ENCODE measurements at regions not wholly inside any gene's neighbourhood (a gene's known extent, or its start where the extent isn't known, plus 50 kb on each side); places are given as distances from the start of the nearest gene placed in this dataset.

GRCh38 chr5:167254132-167254531, 1037.3 kb upstream of the WWC1 start:
- peaks cover 21% of the 10 kb centered on the region for H3K4me1 Mint-ChIP-seq
- H3K27ac Mint-ChIP-seq, result no peak overlapping the region
- ChIA-PET POLR2A (no interaction called here), CTCF (interaction anchor here (0.6 to 2.2 kb wide), 3 partner anchors 9 to 872 kb away, joined by 3 to 9 read pairs (median 3); no protein-coding TSS in a partner anchor)
- H3K27me3 Mint-ChIP-seq (ENCODE audit: low read depth), result no peaks in the 10 kb centered on the region
- DNase-seq (ENCODE audit: low spot score), result no peak
- H3K4me3 Mint-ChIP-seq, result no peak overlapping the region
- H3K36me3 Mint-ChIP-seq, result no peaks in the 10 kb centered on the region
- no peaks in the 10 kb centered on the region for H3K9me3 Mint-ChIP-seq
- ATAC-seq, result peak; percentile 69
- TF ChIP-seq CREB1 (CRISPR knock-in tag; IDR thresholded peaks at IDR 0.05) (no peak), ZNF423 (CRISPR knock-in tag; IDR thresholded peaks at IDR 0.05) (peak; percentile 13; the same call in 1 of the 2 replicates)

- DNase-seq (ENCODE audit: low spot score), result no peak
- ATAC-seq, result no peak
- peak overlapping the region; percentile 73; the same call in 1 of the 2 replicates for H3K27ac Mint-ChIP-seq
- TF ChIP-seq JAZF1 (CRISPR knock-in tag; IDR thresholded peaks at IDR 0.05) (no peak), NFE2L1 (CRISPR knock-in tag; IDR thresholded peaks at IDR 0.05) (no peak), JUN (CRISPR knock-in tag; IDR thresholded peaks at IDR 0.05) (no peak), TEAD4 (CRISPR knock-in tag; IDR thresholded peaks at IDR 0.05) (no peak), ELF4 (CRISPR knock-in tag; IDR thresholded peaks at IDR 0.05; ENCODE audit: low read depth) (no peak), GTF2I (CRISPR knock-in tag; conservative IDR thresholded peaks at IDR 0.05) (no peak), E2F1 (CRISPR knock-in tag; IDR thresholded peaks at IDR 0.05) (no peak), OVOL2 (CRISPR knock-in tag; IDR thresholded peaks at IDR 0.05; ENCODE audit: borderline replicate concordance) (no peak), GRHL2 (CRISPR knock-in tag; IDR thresholded peaks at IDR 0.05; ENCODE audit: insufficient replicate concordance, severe bottlenecking) (no peak), RELA (CRISPR knock-in tag; IDR thresholded peaks at IDR 0.05; ENCODE audit: borderline replicate concordance) (no peak), ZNF425 (CRISPR knock-in tag; conservative IDR thresholded peaks at IDR 0.05) (no peak), ZNF317 (CRISPR knock-in tag; IDR thresholded peaks at IDR 0.05; ENCODE audit: borderline replicate concordance, low read depth) (no peak), ZNF423 (CRISPR knock-in tag; IDR thresholded peaks at IDR 0.05) (no peak), ZNF138 (CRISPR knock-in tag; conservative IDR thresholded peaks at IDR 0.05) (no peak), USF2 (CRISPR knock-in tag; IDR thresholded peaks at IDR 0.05) (no peak)
- TF ChIP-seq, protein P1, sequence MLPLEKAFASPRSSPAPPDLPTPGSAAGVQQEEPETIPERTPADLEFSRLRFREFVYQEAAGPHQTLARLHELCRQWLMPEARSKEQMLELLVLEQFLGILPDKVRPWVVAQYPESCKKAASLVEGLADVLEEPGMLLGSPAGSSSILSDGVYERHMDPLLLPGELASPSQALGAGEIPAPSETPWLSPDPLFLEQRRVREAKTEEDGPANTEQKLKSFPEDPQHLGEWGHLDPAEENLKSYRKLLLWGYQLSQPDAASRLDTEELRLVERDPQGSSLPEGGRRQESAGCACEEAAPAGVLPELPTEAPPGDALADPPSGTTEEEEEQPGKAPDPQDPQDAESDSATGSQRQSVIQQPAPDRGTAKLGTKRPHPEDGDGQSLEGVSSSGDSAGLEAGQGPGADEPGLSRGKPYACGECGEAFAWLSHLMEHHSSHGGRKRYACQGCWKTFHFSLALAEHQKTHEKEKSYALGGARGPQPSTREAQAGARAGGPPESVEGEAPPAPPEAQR (CRISPR knock-in tag; IDR thresholded peaks at IDR 0.05), result no peak
- TF ChIP-seq, protein P2, sequence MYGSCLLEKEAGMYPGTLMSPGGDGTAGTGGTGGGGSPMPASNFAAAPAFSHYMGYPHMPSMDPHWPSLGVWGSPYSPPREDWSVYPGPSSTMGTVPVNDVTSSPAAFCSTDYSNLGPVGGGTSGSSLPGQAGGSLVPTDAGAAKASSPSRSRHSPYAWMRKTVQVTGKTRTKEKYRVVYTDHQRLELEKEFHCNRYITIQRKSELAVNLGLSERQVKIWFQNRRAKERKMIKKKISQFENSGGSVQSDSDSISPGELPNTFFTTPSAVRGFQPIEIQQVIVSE (CRISPR knock-in tag; IDR thresholded peaks at IDR 0.05; ENCODE audit: borderline replicate concordance), result no peak
- TF ChIP-seq, protein P3, sequence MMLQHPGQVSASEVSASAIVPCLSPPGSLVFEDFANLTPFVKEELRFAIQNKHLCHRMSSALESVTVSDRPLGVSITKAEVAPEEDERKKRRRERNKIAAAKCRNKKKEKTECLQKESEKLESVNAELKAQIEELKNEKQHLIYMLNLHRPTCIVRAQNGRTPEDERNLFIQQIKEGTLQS (CRISPR knock-in tag; conservative IDR thresholded peaks at IDR 0.05), result no peak
- TF ChIP-seq, protein P4, sequence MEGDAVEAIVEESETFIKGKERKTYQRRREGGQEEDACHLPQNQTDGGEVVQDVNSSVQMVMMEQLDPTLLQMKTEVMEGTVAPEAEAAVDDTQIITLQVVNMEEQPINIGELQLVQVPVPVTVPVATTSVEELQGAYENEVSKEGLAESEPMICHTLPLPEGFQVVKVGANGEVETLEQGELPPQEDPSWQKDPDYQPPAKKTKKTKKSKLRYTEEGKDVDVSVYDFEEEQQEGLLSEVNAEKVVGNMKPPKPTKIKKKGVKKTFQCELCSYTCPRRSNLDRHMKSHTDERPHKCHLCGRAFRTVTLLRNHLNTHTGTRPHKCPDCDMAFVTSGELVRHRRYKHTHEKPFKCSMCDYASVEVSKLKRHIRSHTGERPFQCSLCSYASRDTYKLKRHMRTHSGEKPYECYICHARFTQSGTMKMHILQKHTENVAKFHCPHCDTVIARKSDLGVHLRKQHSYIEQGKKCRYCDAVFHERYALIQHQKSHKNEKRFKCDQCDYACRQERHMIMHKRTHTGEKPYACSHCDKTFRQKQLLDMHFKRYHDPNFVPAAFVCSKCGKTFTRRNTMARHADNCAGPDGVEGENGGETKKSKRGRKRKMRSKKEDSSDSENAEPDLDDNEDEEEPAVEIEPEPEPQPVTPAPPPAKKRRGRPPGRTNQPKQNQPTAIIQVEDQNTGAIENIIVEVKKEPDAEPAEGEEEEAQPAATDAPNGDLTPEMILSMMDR (IDR thresholded peaks at IDR 0.05), result no peak
- no peak overlapping the region for H3K4me3 Mint-ChIP-seq
- POLR2A ChIA-PET, result no interaction called here
- no peaks in the 10 kb centered on the region for H3K27me3 Mint-ChIP-seq (ENCODE audit: low read depth)
- no peaks in the 10 kb centered on the region for H3K36me3 Mint-ChIP-seq
- peaks cover 21% of the 10 kb centered on the region for H3K4me1 Mint-ChIP-seq
- no peaks in the 10 kb centered on the region for H3K9me3 Mint-ChIP-seq
- CTCF ChIA-PET, result no interaction called here
These were observed 1035.5 kb upstream of the WWC1 start for GRCh38 chr5:167255926-167256325.
